AG04450 (cell line): ENCODE measurements at regions not wholly inside any gene's neighbourhood (a gene's known extent, or its start where the extent isn't known, plus 50 kb on each side); places are given as distances from the start of the nearest gene placed in this dataset.

Source experiments
- CTCF ChIA-PET: fragments of 300-600, 350-600 bp; formaldehyde crosslinking; extraction: SDS; loops from one replicate; lab custom pipeline; 2022; ENCODE audit warnings: antibody characterized with exemption, inconsistent platforms; lab: Charles Lee
- POLR2A ChIA-PET: fragments of 350-600 bp; formaldehyde crosslinking; extraction: SDS; loops from one replicate; lab custom pipeline; 2021; ENCODE audit warnings: antibody characterized with exemption, inconsistent platforms; lab: Yijun Ruan, JAX
- DNase-seq: peaks from one replicate; pipeline ENCODE4 v3.0.0-alpha.2; 2011; ENCODE audit warnings: low read depth, low spot score
- H3K27ac ChIP-seq: one replicate; pipeline ENCODE4 v1.5.1; 2012; ENCODE audit warnings: low read depth, low read length, control low read depth
- H3K27me3 ChIP-seq: one replicate; pipeline ENCODE4 v1.6.0; 2012; ENCODE audit warnings: low read length; ENCODE audit not compliant: control insufficient read depth, insufficient read depth
- H3K4me3 ChIP-seq: 2 replicates; pipeline ENCODE4 v1.5.1; 2011; ENCODE audit warnings: mild to moderate bottlenecking, low read depth, low read length, control low read depth
- H3K9me3 ChIP-seq: 2 replicates; pipeline ENCODE4 v1.5.1; 2012; ENCODE audit warnings: low read length; ENCODE audit not compliant: control insufficient read depth, insufficient read depth
- TF ChIP-seq, protein P1 (sequence below): IDR thresholded peaks from 2 replicates; pipeline ENCODE4 v1.5.1; 2011; ENCODE audit warnings: low read depth, low read length, control low read depth, inconsistent platforms

DNA sequence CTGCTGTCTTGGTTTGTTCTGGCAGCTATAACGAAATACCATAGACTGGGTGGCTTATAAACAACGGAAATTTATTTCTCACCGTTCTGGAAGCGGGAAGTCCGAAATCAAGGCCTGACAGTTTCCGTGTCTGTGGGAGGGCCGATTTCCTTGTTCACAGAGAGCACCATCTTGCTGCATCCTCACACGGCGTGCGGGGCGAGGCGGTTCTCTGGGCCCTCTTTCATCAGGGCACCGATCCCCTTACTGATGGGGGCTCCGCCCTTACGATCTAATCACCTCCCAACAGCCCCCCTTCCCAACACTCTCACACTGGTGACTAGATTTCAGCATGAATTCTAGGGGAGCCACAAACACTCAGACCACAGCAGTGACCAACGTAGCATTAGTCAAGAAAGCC, 578.3 kb upstream of the FAT1 start:
- peaks cover 3% of the 10 kb centered on the region; the same call in 1 of the 2 replicates for H3K9me3 ChIP-seq
- ChIA-PET POLR2A (no interaction called here), CTCF (no interaction called here)
- no peak overlapping the region for H3K27ac ChIP-seq
- H3K4me3 ChIP-seq, result no peak overlapping the region
- DNase-seq, result no peak
- H3K27me3 ChIP-seq, result no peaks in the 10 kb centered on the region
- TF ChIP-seq, protein P1, sequence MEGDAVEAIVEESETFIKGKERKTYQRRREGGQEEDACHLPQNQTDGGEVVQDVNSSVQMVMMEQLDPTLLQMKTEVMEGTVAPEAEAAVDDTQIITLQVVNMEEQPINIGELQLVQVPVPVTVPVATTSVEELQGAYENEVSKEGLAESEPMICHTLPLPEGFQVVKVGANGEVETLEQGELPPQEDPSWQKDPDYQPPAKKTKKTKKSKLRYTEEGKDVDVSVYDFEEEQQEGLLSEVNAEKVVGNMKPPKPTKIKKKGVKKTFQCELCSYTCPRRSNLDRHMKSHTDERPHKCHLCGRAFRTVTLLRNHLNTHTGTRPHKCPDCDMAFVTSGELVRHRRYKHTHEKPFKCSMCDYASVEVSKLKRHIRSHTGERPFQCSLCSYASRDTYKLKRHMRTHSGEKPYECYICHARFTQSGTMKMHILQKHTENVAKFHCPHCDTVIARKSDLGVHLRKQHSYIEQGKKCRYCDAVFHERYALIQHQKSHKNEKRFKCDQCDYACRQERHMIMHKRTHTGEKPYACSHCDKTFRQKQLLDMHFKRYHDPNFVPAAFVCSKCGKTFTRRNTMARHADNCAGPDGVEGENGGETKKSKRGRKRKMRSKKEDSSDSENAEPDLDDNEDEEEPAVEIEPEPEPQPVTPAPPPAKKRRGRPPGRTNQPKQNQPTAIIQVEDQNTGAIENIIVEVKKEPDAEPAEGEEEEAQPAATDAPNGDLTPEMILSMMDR, result no peak

DNA sequence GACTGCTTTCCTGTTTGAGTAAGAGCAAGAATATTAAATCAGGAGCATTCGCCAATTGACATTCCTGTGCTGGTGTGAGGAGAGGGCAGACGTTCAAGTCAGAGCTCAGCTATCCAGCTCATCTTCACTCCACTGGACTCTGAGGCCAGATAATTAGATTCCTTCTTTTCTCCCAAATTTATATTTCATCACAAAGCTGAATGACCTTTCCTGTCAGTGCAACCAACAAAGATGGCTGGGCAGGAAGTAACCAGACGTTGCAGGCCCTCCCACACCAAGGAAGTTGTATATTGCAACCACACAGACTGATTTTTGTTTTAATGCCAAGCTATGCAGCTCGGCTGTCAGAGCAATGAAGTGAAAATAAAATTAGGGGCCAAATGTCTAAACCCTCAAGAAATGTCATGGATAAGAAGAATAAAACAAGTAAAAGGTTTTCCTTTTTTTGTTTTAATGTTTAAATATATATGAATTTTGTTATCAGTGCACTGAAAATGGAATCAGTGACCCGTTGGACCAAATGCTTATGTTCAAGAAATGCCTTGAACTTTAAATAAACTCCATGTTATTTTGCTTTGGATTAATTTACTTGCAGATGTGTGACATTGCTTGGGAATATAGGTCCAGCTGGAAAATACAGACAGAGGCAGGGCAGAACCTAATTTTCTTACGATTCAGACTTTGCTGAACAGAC, 578.9 kb upstream of the FAT1 start:
- no peak for DNase-seq
- no peaks in the 10 kb centered on the region for H3K27me3 ChIP-seq
- peaks cover 3% of the 10 kb centered on the region; the same call in 1 of the 2 replicates for H3K9me3 ChIP-seq
- TF ChIP-seq, protein P1, result no peak
- no peak overlapping the region for H3K4me3 ChIP-seq
- no peak overlapping the region for H3K27ac ChIP-seq
- ChIA-PET POLR2A (no interaction called here), CTCF (no interaction called here)

DNA sequence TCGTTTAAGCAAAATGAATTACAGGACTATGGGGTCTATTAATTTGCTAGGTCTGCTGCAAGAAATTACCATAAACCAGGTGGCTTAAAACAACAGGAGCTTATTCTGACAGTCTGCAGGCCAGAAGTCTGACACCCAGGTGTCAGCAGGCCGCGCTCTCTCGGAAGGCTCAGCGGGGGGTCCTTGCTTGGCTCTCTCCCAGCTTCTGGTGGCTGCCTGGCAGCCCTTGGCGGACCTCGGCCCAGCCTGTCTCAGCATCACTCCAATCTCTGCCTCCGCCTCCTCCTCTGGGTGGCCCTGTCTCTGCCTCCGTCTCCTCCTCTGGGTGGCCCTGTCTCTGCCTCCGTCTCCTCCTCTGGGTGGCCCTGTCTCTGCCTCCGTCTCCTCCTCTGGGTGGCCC, 580.5 kb upstream of the FAT1 start:
- Histone ChIP-seq H3K4me3 (no peak overlapping the region), H3K27me3 (no peaks in the 10 kb centered on the region), H3K9me3 (peaks cover 3% of the 10 kb centered on the region; the same call in 1 of the 2 replicates), H3K27ac (no peak overlapping the region)
- TF ChIP-seq, protein P1, result no peak
- ChIA-PET POLR2A (no interaction called here), CTCF (no interaction called here)
- DNase-seq, result no peak

DNA sequence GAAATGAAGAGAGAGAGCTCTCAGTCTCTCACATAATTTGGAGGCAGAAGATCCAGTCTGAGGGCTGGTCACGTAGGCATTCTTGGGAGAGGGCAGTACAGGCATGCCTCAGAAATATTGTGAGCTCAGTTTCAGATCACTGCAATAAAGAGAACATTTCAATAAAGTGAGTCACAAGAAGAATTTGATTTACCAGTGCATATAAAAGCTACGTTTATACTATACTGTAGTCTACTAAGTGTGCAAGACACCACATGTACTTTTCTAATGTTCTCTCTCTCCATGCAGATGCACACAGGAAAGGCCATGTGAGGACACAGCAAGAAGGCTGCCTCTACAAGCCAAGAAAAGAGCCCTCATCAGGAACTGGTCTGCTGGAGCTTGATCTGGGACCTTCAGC, 583.5 kb upstream of the FAT1 start:
- no peak for DNase-seq
- Histone ChIP-seq H3K27ac (no peak overlapping the region), H3K27me3 (no peaks in the 10 kb centered on the region), H3K9me3 (no peaks in the 10 kb centered on the region), H3K4me3 (no peak overlapping the region)
- CTCF ChIA-PET, result no interaction called here
- TF ChIP-seq, protein P1, result no peak
- POLR2A ChIA-PET, result no interaction called here

DNA sequence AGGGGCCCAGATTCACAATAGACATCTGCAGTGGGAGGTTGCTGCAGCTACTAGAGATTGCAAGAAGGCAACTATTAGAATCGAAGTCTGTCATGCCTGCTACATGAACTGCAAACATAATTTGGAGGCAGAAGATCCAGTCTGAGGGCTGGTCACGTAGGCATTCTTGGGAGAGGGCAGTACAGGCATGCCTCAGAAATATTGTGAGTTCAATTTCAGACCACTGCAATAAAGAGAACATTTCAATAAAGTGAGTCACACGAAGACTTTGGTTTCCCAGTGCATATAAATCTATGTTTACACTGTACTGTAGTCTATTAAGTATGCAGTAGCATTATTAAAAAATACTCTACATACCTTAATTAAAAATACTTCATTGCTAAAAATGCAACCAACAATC, 585.8 kb upstream of the FAT1 start:
- TF ChIP-seq, protein P1, result no peak
- Histone ChIP-seq H3K27ac (no peak overlapping the region), H3K9me3 (no peaks in the 10 kb centered on the region), H3K4me3 (no peak overlapping the region), H3K27me3 (no peaks in the 10 kb centered on the region)
- ChIA-PET CTCF (no interaction called here), POLR2A (no interaction called here)
- DNase-seq, result peak; percentile 32
